Astrocyte (in vitro differentiated cells and primary cell): ENCODE measurements at regions not wholly inside any gene's neighbourhood (a gene's known extent, or its start where the extent isn't known, plus 50 kb on each side); places are given as distances from the start of the nearest gene placed in this dataset.
"Not testable (repeated sequence)": the region's sequence is repeated elsewhere in the genome, so short reads cannot be mapped to it uniquely, and the experiment has no call there.

ENCODE experiments used
- DNase-seq: peaks from one replicate; pipeline ENCODE4 v3.0.0-alpha.2; 2010; ENCODE audit warnings: low read depth
- FAIRE-seq: peaks from 2 replicates; lab custom pipeline; 2011; peaks lifted over from hg19 to GRCh38; lab: Jason Lieb, UNC
- H2AFZ ChIP-seq: 2 replicates; pipeline ENCODE4 v1.6.0; 2012; ENCODE audit warnings: low read depth, low read length, inconsistent platforms
- H3K27ac ChIP-seq: 2 replicates; pipeline ENCODE4 v1.5.1; 2011; ENCODE audit warnings: low read depth, low read length, inconsistent platforms
- H3K27me3 ChIP-seq: 2 replicates; pipeline ENCODE4 v1.6.0; 2011; ENCODE audit warnings: low read length, inconsistent platforms; ENCODE audit not compliant: insufficient read depth
- H3K36me3 ChIP-seq: 2 replicates; pipeline ENCODE4 v1.5.1; 2011; ENCODE audit warnings: low read length, inconsistent platforms; ENCODE audit not compliant: insufficient read depth
- H3K4me1 ChIP-seq: 2 replicates; pipeline ENCODE4 v1.5.1; 2011; ENCODE audit warnings: low read length, inconsistent platforms; ENCODE audit not compliant: insufficient read depth
- H3K4me2 ChIP-seq: 2 replicates; pipeline ENCODE4 v1.6.0; 2012; ENCODE audit warnings: low read length, inconsistent platforms
- H3K4me3 ChIP-seq: 2 replicates; pipeline ENCODE4 v1.5.1; 2011; ENCODE audit warnings: low read depth, mild to moderate bottlenecking, low read length, inconsistent platforms; ENCODE audit not compliant: insufficient read depth
- H3K79me2 ChIP-seq: 2 replicates; pipeline ENCODE4 v1.6.0; 2012; ENCODE audit warnings: mild to moderate bottlenecking, low read length, inconsistent platforms; ENCODE audit not compliant: insufficient read depth
- H3K9ac ChIP-seq: 2 replicates; pipeline ENCODE4 v1.6.0; 2012; ENCODE audit warnings: mild to moderate bottlenecking, low read length, inconsistent platforms
- H3K9me3 ChIP-seq: 2 replicates; pipeline ENCODE4 v1.5.1; 2012; ENCODE audit warnings: low read depth, mild to moderate bottlenecking, low read length, inconsistent platforms; ENCODE audit not compliant: insufficient read depth
- H4K20me1 ChIP-seq: 2 replicates; pipeline ENCODE4 v1.6.0; 2012; ENCODE audit warnings: low read length, inconsistent platforms; ENCODE audit not compliant: insufficient read depth
- H3K27ac Mint-ChIP-seq: one replicate; pipeline ENCODE4 v1.8.0; 2021; ENCODE audit warnings: mild to moderate bottlenecking, mixed read lengths; ENCODE audit not compliant: unreplicated experiment
- H3K27me3 Mint-ChIP-seq: one replicate; pipeline ENCODE4 v1.8.0; 2021; ENCODE audit warnings: low read depth, mixed read lengths; ENCODE audit not compliant: unreplicated experiment
- H3K36me3 Mint-ChIP-seq: one replicate; pipeline ENCODE4 v1.8.0; 2021; ENCODE audit warnings: low read depth, mixed read lengths; ENCODE audit not compliant: unreplicated experiment
- H3K4me1 Mint-ChIP-seq: one replicate; pipeline ENCODE4 v1.8.0; 2021; ENCODE audit warnings: low read depth, mixed read lengths; ENCODE audit not compliant: unreplicated experiment
- H3K4me3 Mint-ChIP-seq: one replicate; pipeline ENCODE4 v1.8.0; 2021; ENCODE audit warnings: mild to moderate bottlenecking, moderate library complexity, mixed read lengths; ENCODE audit not compliant: unreplicated experiment
- H3K9me3 Mint-ChIP-seq: one replicate; pipeline ENCODE4 v1.8.0; 2021; ENCODE audit warnings: mild to moderate bottlenecking, mixed read lengths; ENCODE audit not compliant: unreplicated experiment

DNA sequence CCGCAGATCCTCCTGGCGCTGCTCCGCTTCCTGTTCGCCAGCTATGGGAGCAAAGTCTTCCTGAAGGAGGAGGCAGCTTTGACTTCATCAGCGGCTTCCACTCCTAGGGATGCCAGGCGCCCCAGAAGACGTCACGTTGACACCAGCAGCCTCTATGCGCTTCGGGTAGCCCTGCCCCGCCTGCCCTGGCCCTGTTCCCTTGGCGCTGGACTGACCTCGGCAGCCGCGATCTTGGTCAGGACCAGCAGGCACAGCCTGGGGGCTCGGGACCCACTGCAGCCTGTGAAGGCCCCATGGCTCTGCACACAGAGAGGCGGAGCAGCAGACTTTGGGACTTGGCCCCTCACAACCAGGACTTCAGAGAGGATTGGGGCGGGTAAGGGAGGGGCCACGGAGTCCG, 957.8 kb downstream of the RPIA start:
- H3K9me3 Mint-ChIP-seq, H3K27me3 ChIP-seq, H2AFZ ChIP-seq, H3K9ac ChIP-seq, H3K4me3 Mint-ChIP-seq, H3K4me1 Mint-ChIP-seq, H3K27ac Mint-ChIP-seq, H3K27me3 Mint-ChIP-seq, H3K27ac ChIP-seq, FAIRE-seq, H3K36me3 ChIP-seq, H3K4me3 ChIP-seq, H3K4me2 ChIP-seq, H3K79me2 ChIP-seq, H3K9me3 ChIP-seq, H3K36me3 Mint-ChIP-seq, DNase-seq, H4K20me1 ChIP-seq, H3K4me1 ChIP-seq: not testable (repeated sequence)

DNA sequence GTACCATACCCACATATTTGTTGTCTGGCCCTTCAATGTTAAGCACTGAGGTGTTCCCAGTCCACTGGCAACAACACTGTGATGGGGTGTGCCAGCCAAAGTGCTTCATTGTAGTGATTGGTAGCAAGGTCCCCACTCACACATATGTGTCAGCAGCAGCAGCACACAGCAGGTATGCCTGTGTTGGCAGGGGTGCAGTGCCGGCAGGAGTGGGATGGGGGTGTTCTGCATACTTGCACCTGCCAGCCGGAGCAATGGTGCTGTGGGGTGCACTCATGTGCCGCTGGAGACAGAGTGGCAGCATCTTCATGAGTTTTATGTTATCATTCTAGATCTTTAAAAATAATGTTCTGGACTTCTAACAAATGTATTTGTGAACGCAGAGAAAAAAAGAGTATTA, 987.8 kb downstream of the RPIA start:
- not testable (repeated sequence) for H3K4me3 ChIP-seq, H3K4me2 ChIP-seq
- H3K9me3 Mint-ChIP-seq: peaks cover 13% of the 10 kb centered on the region

More for the DNA sequence above, 987.8 kb downstream of the RPIA start:
- not testable (repeated sequence) for DNase-seq, H3K4me1 Mint-ChIP-seq, H3K4me3 Mint-ChIP-seq, H3K9ac ChIP-seq, H3K36me3 ChIP-seq, H3K27ac ChIP-seq, FAIRE-seq, H4K20me1 ChIP-seq, H2AFZ ChIP-seq, H3K9me3 ChIP-seq, H3K36me3 Mint-ChIP-seq, H3K4me1 ChIP-seq, H3K27ac Mint-ChIP-seq, H3K79me2 ChIP-seq, H3K27me3 ChIP-seq, H3K27me3 Mint-ChIP-seq
